A673 (cell line): ENCODE measurements at regions not wholly inside any gene's neighbourhood (a gene's known extent, or its start where the extent isn't known, plus 50 kb on each side); places are given as distances from the start of the nearest gene placed in this dataset.
"Not testable (repeated sequence)": the region's sequence is repeated elsewhere in the genome, so short reads cannot be mapped to it uniquely, and the experiment has no call there.

ENCODE experiments used
- BruUV-seq: library from RNA; stranded (reverse); fragments of 400-500 nt; replicated peaks from 2 replicates; lab custom pipeline; 2021; lab: Mats Ljungman, UMichigan
- CTCF ChIA-PET: fragments of 300-600 bp; sonication (Branson Sonifier 250); formaldehyde crosslinking; loops from one replicate; lab custom pipeline; 2022; ENCODE audit warnings: antibody characterized with exemption; lab: Charles Lee
- POLR2A ChIA-PET: fragments of 300-600 bp; sonication (Branson Sonifier 250); formaldehyde crosslinking; loops from one replicate; lab custom pipeline; 2022; ENCODE audit warnings: antibody characterized with exemption; ENCODE audit not compliant: low non-redundant PET; lab: Charles Lee
- DNase-seq: peaks from one replicate; pipeline ENCODE4 v3.0.0-alpha.2; 2015; ENCODE audit warnings: low spot score
- H3K27ac ChIP-seq: fragments of 200-600 bp; sonication (generic); 2 replicates; pipeline ENCODE4 v1.5.1; 2016; ENCODE audit warnings: mixed run types, low read depth, mild to moderate bottlenecking, mixed read lengths, antibody characterized with exemption, low read length; ENCODE audit not compliant: poor library complexity, severe bottlenecking
- H3K27me3 ChIP-seq: fragments of 200-600 bp; sonication (generic); replicated peaks from 2 replicates; pipeline ENCODE4 v1.6.1; 2017; ENCODE audit warnings: mixed run types, low read depth, mild to moderate bottlenecking, mixed read lengths, antibody characterized with exemption, low read length; ENCODE audit not compliant: insufficient read depth, poor library complexity
- H3K36me3 ChIP-seq: fragments of 200-600 bp; sonication (generic); 2 replicates; pipeline ENCODE4 v1.6.1; 2016; ENCODE audit warnings: mixed run types, mild to moderate bottlenecking, mixed read lengths, antibody characterized with exemption, low read length; ENCODE audit not compliant: insufficient read depth, poor library complexity, severe bottlenecking
- H3K4me1 ChIP-seq: fragments of 200-600 bp; sonication (generic); 2 replicates; pipeline ENCODE4 v1.6.1; 2017; ENCODE audit warnings: mixed run types, mild to moderate bottlenecking, mixed read lengths, antibody characterized with exemption, low read length; ENCODE audit not compliant: insufficient read depth, poor library complexity, severe bottlenecking
- H3K4me3 ChIP-seq: fragments of 200-600 bp; sonication (generic); 2 replicates; pipeline ENCODE4 v1.5.1; 2016; ENCODE audit warnings: low read depth, mixed run types, mild to moderate bottlenecking, mixed read lengths, low read length; ENCODE audit not compliant: poor library complexity, severe bottlenecking
- H3K9me3 ChIP-seq: fragments of 200-600 bp; sonication (generic); 2 replicates; pipeline ENCODE4 v1.6.1; 2016; ENCODE audit warnings: mixed run types, low read depth, mild to moderate bottlenecking, mixed read lengths, antibody characterized with exemption, low read length; ENCODE audit not compliant: poor library complexity, severe bottlenecking
- CTCF ChIP-seq: fragments of 300-800, 200-600 bp; sonication (generic); conservative IDR thresholded peaks from 2 replicates; pipeline ENCODE4 v1.5.1; 2017; ENCODE audit warnings: low read depth, mild to moderate bottlenecking, antibody characterized with exemption, low read length, moderate library complexity, mixed read lengths
- EZH2 ChIP-seq: fragments of 200-600 bp; sonication (generic); IDR thresholded peaks from 2 replicates; pipeline ENCODE4 v1.6.1; 2017; ENCODE audit warnings: borderline replicate concordance, low read depth, mild to moderate bottlenecking, mixed read lengths, antibody characterized with exemption, low read length; ENCODE audit not compliant: poor library complexity, severe bottlenecking
- intact Hi-C: fragments of 100-400 bp; cut with micrococcal nuclease; formaldehyde crosslinking; loops from one replicate; pipeline ENCODE4 v1.10.0; 2022; ENCODE audit not compliant: unreplicated experiment

- Histone ChIP-seq H3K36me3 (no peaks in the 10 kb centered on the region), H3K4me1 (peaks cover 4% of the 10 kb centered on the region), H3K9me3 (no peaks in the 10 kb centered on the region), H3K4me3 (no peak overlapping the region), H3K27ac (no peak overlapping the region), H3K27me3 (no peaks in the 10 kb centered on the region)
- no peak for DNase-seq
- CTCF ChIA-PET, result no interaction called here
- no TSS peak for BruUV-seq
- intact Hi-C loops, result no loop called here
- no peak for TF ChIP-seq EZH2
- no peak for TF ChIP-seq CTCF
- POLR2A ChIA-PET, result no interaction called here
Observed at GRCh38 chr17:51427856-51428255, 167.5 kb downstream of the UTP18 start.

- no peak for DNase-seq
- no TSS peak for BruUV-seq
- intact Hi-C loops, result no loop called here
- CTCF ChIA-PET, result no interaction called here
- Histone ChIP-seq H3K36me3 (no peaks in the 10 kb centered on the region), H3K9me3 (no peaks in the 10 kb centered on the region), H3K27ac (no peak overlapping the region), H3K4me1 (peaks cover 4% of the 10 kb centered on the region), H3K4me3 (no peak overlapping the region), H3K27me3 (no peaks in the 10 kb centered on the region)
- TF ChIP-seq CTCF (no peak), EZH2 (no peak)
- POLR2A ChIA-PET, result no interaction called here
Observed at GRCh38 chr17:51428668-51429495, 168.5 kb downstream of the UTP18 start.

DNA sequence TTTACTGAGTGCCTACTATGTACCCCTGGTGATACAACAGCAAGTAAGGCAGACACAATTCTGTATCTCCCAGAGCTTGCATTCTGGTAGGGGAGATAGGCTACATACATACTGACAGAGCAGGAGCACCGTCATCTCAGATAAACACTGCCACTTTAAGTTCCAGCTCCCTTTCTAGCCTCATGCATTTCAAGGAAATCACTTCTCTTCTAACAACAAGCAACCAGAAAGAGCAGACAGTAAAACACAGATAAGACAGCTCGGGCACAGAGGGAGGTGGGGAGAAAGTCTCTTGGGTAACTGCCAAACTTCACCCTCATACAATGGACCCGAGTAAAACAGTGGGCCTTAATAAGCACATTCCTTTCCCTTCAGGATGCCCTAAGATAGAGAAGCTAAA lies 169.6 kb downstream of the UTP18 start:
- H3K9me3 ChIP-seq, H3K36me3 ChIP-seq, CTCF ChIA-PET, DNase-seq, H3K27me3 ChIP-seq, H3K27ac ChIP-seq, POLR2A ChIA-PET, H3K4me1 ChIP-seq, H3K4me3 ChIP-seq, BruUV-seq, intact Hi-C loops: not testable (repeated sequence)

GRCh38 chr17:51430591-51430990 lies 170.2 kb downstream of the UTP18 start:
- H3K4me1 ChIP-seq, result peaks cover 4% of the 10 kb centered on the region
- H3K4me3 ChIP-seq, result no peak overlapping the region
- intact Hi-C loops, result no loop called here
- H3K27me3 ChIP-seq, result no peaks in the 10 kb centered on the region
- POLR2A ChIA-PET, result no interaction called here
- TF ChIP-seq CTCF, result no peak
- no peak for TF ChIP-seq EZH2
- no TSS peak for BruUV-seq
- no peak for DNase-seq
- no peaks in the 10 kb centered on the region for H3K9me3 ChIP-seq
- CTCF ChIA-PET, result no interaction called here
- H3K36me3 ChIP-seq, result no peaks in the 10 kb centered on the region
- H3K27ac ChIP-seq, result no peak overlapping the region
